GM12874 (cell line): ENCODE measurements at regions not wholly inside any gene's neighbourhood (a gene's known extent, or its start where the extent isn't known, plus 50 kb on each side); places are given as distances from the start of the nearest gene placed in this dataset.

Experiments used
- CTCF ChIP-seq: IDR thresholded peaks from 2 replicates; pipeline ENCODE4 v1.5.1; 2011; ENCODE audit warnings: low read depth, mild to moderate bottlenecking, control low read depth, low read length, moderate library complexity; ENCODE audit not compliant: insufficient read depth

- no peak for TF ChIP-seq CTCF
Measured at GRCh38 chrX:97844943-97845342, 961.2 kb downstream of the RPA4 start.

GRCh38 chrX:97845451-97845850 lies 961.7 kb downstream of the RPA4 start:
- TF ChIP-seq CTCF, result no peak

GRCh38 chrX:97846228-97846627 lies 962.5 kb downstream of the RPA4 start:
- TF ChIP-seq CTCF, result no peak

- no peak for TF ChIP-seq CTCF
Measured at GRCh38 chrX:97846718-97847237, 963.1 kb downstream of the RPA4 start.

GRCh38 chrX:97847885-97848679 lies 964.4 kb downstream of the RPA4 start:
- TF ChIP-seq CTCF, result no peak

GRCh38 chrX:97849951-97850350 lies 966.2 kb downstream of the RPA4 start:
- no peak for TF ChIP-seq CTCF

- TF ChIP-seq CTCF, result no peak
Measured at GRCh38 chrX:97850911-97851310, 967.2 kb downstream of the RPA4 start.
